WTC11 (cell line): ENCODE measurements at regions not wholly inside any gene's neighbourhood (a gene's known extent, or its start where the extent isn't known, plus 50 kb on each side); places are given as distances from the start of the nearest gene placed in this dataset.

Source experiments
- ATAC-seq: fragments of 200-7000 bp; cut with Tn5 transposase; 2 replicates; pipeline ENCODE4 v1.10.0; 2021; ENCODE audit warnings: mild to moderate bottlenecking, moderate library complexity
- CTCF ChIA-PET: fragments of 300-600 bp; sonication (Branson Sonifier 250); formaldehyde crosslinking; loops from one replicate; lab custom pipeline; 2021; ENCODE audit warnings: antibody characterized with exemption; lab: Charles Lee
- POLR2A ChIA-PET: fragments of 350-600 bp; sonication (Branson Sonifier 250); formaldehyde crosslinking; loops from one replicate; lab custom pipeline; 2021; ENCODE audit warnings: antibody characterized with exemption; lab: Charles Lee
- DNase-seq: peaks from one replicate; pipeline ENCODE4 v3.0.0; 2021; ENCODE audit warnings: low spot score
- H3K27ac Mint-ChIP-seq: 2 replicates; pipeline ENCODE4 v1.8.0; 2021; ENCODE audit warnings: mixed read lengths
- H3K27me3 Mint-ChIP-seq: 2 replicates; pipeline ENCODE4 v1.8.0; 2021; ENCODE audit warnings: low read depth, mild to moderate bottlenecking, moderate library complexity, mixed read lengths
- H3K36me3 Mint-ChIP-seq: 2 replicates; pipeline ENCODE4 v1.8.0; 2021; ENCODE audit warnings: mixed read lengths
- H3K4me1 Mint-ChIP-seq: 2 replicates; pipeline ENCODE4 v1.8.0; 2022; ENCODE audit warnings: mixed read lengths
- H3K4me3 Mint-ChIP-seq: 2 replicates; pipeline ENCODE4 v1.8.0; 2021; ENCODE audit warnings: mild to moderate bottlenecking, moderate library complexity, mixed read lengths
- H3K9me3 Mint-ChIP-seq: 2 replicates; pipeline ENCODE4 v1.8.0; 2021; ENCODE audit warnings: mixed read lengths
- ARID4B ChIP-seq: sonication (generic); formaldehyde crosslinking; IDR thresholded peaks from 2 replicates; pipeline ENCODE4 v1.8.0; 2023; ENCODE audit warnings: missing genetic modification reagents, mild to moderate bottlenecking, borderline replicate concordance
- ATF1 ChIP-seq: sonication (generic); formaldehyde crosslinking; IDR thresholded peaks from 2 replicates; pipeline ENCODE4 v1.8.1; 2023; ENCODE audit warnings: mild to moderate bottlenecking, moderate library complexity, missing genetic modification reagents
- CTCF ChIP-seq: fragments of 200-600 bp; IDR thresholded peaks from 2 replicates; pipeline ENCODE4 v1.8.0; 2022; ENCODE audit warnings: antibody characterized with exemption
- FOXJ3 ChIP-seq: sonication (generic); formaldehyde crosslinking; IDR thresholded peaks from 2 replicates; pipeline ENCODE4 v1.9.0; 2021; ENCODE audit warnings: missing genetic modification reagents, mild to moderate bottlenecking, borderline replicate concordance
- JAZF1 ChIP-seq: fragments of 250-450 bp; sonication (Bioruptor Pico); IDR thresholded peaks from 2 replicates; pipeline ENCODE4 v1.9.0; 2021; ENCODE audit warnings: moderate library complexity, mild to moderate bottlenecking, inconsistent platforms
- KAT7 ChIP-seq: sonication (generic); formaldehyde crosslinking; IDR thresholded peaks from 2 replicates; pipeline ENCODE4 v1.8.1; 2023; ENCODE audit warnings: missing genetic modification reagents, mild to moderate bottlenecking, borderline replicate concordance
- NFATC4 ChIP-seq: fragments of 250-450 bp; sonication (Bioruptor Pico); IDR thresholded peaks from 2 replicates; pipeline ENCODE4 v1.9.0; 2021; ENCODE audit warnings: mild to moderate bottlenecking
- NR3C1 ChIP-seq: sonication (generic); formaldehyde crosslinking; conservative IDR thresholded peaks from 2 replicates; pipeline ENCODE4 v1.8.1; 2023; ENCODE audit warnings: low read depth, mild to moderate bottlenecking, missing genetic modification reagents
- OVOL2 ChIP-seq: fragments of 250-450 bp; sonication (Bioruptor Pico); IDR thresholded peaks from 2 replicates; pipeline ENCODE4 v1.9.0; 2021; ENCODE audit warnings: mild to moderate bottlenecking, borderline replicate concordance
- USF1 ChIP-seq: sonication (generic); formaldehyde crosslinking; IDR thresholded peaks from 2 replicates; pipeline ENCODE4 v1.8.0; 2022; ENCODE audit warnings: mild to moderate bottlenecking, missing genetic modification reagents
- ZNF138 ChIP-seq: sonication (generic); formaldehyde crosslinking; conservative IDR thresholded peaks from 2 replicates; pipeline ENCODE4 v1.8.1; 2022; ENCODE audit warnings: mild to moderate bottlenecking, moderate library complexity, missing genetic modification reagents
- ZNF219 ChIP-seq: sonication (generic); formaldehyde crosslinking; IDR thresholded peaks from 2 replicates; pipeline ENCODE4 v1.8.0; 2023; ENCODE audit warnings: missing genetic modification reagents, mild to moderate bottlenecking, borderline replicate concordance
- ZNF317 ChIP-seq: sonication (generic); formaldehyde crosslinking; IDR thresholded peaks from 2 replicates; pipeline ENCODE4 v1.8.1; 2023; ENCODE audit warnings: low read depth, mild to moderate bottlenecking, moderate library complexity, missing genetic modification reagents, borderline replicate concordance
- TF ChIP-seq, protein P1 (sequence below): sonication (generic); formaldehyde crosslinking; IDR thresholded peaks from 2 replicates; pipeline ENCODE4 v1.8.1; 2022; ENCODE audit warnings: low read depth, mild to moderate bottlenecking, moderate library complexity, missing genetic modification reagents, borderline replicate concordance

GRCh38 chr3:194869482-194870169, 183.9 kb downstream of the FAM43A start:
- no peak for ATAC-seq
- CTCF ChIA-PET = interaction anchor here (0.6 to 1.2 kb wide), 5 partner anchors 14 to 198 kb away, joined by 3 read pairs; partner anchors contain the start of gene LSG1
- no peak overlapping the region for H3K27ac Mint-ChIP-seq

GRCh38 chr3:194870394-194871110, 184.9 kb downstream of the FAM43A start:
- POLR2A ChIA-PET = no interaction called here
- TF ChIP-seq ZNF138 (CRISPR knock-in tag) (no peak), OVOL2 (CRISPR knock-in tag) (no peak), KAT7 (CRISPR knock-in tag) (no peak), NR3C1 (CRISPR knock-in tag) (no peak), NFATC4 (CRISPR knock-in tag) (no peak), CTCF (no peak), ZNF219 (CRISPR knock-in tag) (no peak), ATF1 (CRISPR knock-in tag) (no peak)
- Mint-ChIP-seq H3K4me3 (no peak overlapping the region), H3K9me3 (peaks cover 3% of the 10 kb centered on the region), H3K27me3 (peaks cover 3% of the 10 kb centered on the region; the same call in 1 of the 2 replicates), H3K4me1 (peaks cover 28% of the 10 kb centered on the region), H3K36me3 (no peaks in the 10 kb centered on the region), H3K27ac (no peak overlapping the region)
- DNase-seq = no peak
- CTCF ChIA-PET = interaction anchor here (1.5 to 1.6 kb wide), 2 partner anchors 18 to 183 kb away, joined by 4 read pairs; no protein-coding TSS in a partner anchor
- no peak for ATAC-seq

More at GRCh38 chr3:194869482-194870169, 183.9 kb downstream of the FAM43A start:
- TF ChIP-seq JAZF1 (CRISPR knock-in tag) (no peak), ZNF317 (no peak), USF1 (CRISPR knock-in tag) (no peak), ARID4B (no peak), FOXJ3 (CRISPR knock-in tag) (no peak)
- TF ChIP-seq, protein P1, sequence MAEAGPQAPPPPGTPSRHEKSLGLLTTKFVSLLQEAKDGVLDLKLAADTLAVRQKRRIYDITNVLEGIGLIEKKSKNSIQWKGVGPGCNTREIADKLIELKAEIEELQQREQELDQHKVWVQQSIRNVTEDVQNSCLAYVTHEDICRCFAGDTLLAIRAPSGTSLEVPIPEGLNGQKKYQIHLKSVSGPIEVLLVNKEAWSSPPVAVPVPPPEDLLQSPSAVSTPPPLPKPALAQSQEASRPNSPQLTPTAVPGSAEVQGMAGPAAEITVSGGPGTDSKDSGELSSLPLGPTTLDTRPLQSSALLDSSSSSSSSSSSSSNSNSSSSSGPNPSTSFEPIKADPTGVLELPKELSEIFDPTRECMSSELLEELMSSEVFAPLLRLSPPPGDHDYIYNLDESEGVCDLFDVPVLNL (CRISPR knock-in tag) = no peak
- H3K4me1 Mint-ChIP-seq = peaks cover 28% of the 10 kb centered on the region
- POLR2A ChIA-PET = no interaction called here
- H3K27me3 Mint-ChIP-seq = no peaks in the 10 kb centered on the region; the same call in 1 of the 2 replicates
- H3K36me3 Mint-ChIP-seq = no peaks in the 10 kb centered on the region
- H3K4me3 Mint-ChIP-seq = no peak overlapping the region
- DNase-seq = no peak
- H3K9me3 Mint-ChIP-seq = no peaks in the 10 kb centered on the region; the same call in 1 of the 2 replicates
